GM18873 (cell line): ENCODE measurements at regions not wholly inside any gene's neighbourhood (a gene's known extent, or its start where the extent isn't known, plus 50 kb on each side); places are given as distances from the start of the nearest gene placed in this dataset.
A peak's percentile ranks its signal among the peaks of the same experiment; 100 is the strongest.

Experiments used
- ATAC-seq: cut with Tn5 transposase; IDR thresholded peaks from one replicate; pipeline ENCODE4 v1.9.1; 2021; ENCODE audit warnings: mild to moderate bottlenecking, moderate library complexity, moderate number of reproducible peaks; ENCODE audit not compliant: unreplicated experiment, low FRiP score

GRCh38 chr7:16323313-16323712, 98.0 kb downstream of the CRPPA start:
- ATAC-seq = no peak

GRCh38 chr7:16320099-16320660, 101.2 kb downstream of the CRPPA start:
- no peak for ATAC-seq

- ATAC-seq = no peak
Measured at GRCh38 chr7:16318989-16319915, 102.1 kb downstream of the CRPPA start.

GRCh38 chr7:16318463-16318862, 102.9 kb downstream of the CRPPA start:
- no peak for ATAC-seq

GRCh38 chr7:16317406-16317805, 103.9 kb downstream of the CRPPA start:
- no peak for ATAC-seq

- no peak for ATAC-seq
Measured at GRCh38 chr7:16315280-16315679, 106.1 kb downstream of the CRPPA start.

- ATAC-seq = no peak
Measured at GRCh38 chr7:16309129-16309528, 112.2 kb downstream of the CRPPA start.

GRCh38 chr7:16301291-16301690, 120.0 kb downstream of the CRPPA start:
- no peak for ATAC-seq

GRCh38 chr7:16300361-16300895, 120.9 kb downstream of the CRPPA start:
- ATAC-seq = no peak

GRCh38 chr7:16299853-16300252, 121.5 kb downstream of the CRPPA start:
- no peak for ATAC-seq

- no peak for ATAC-seq
Measured at GRCh38 chr7:16298221-16298620, 123.1 kb downstream of the CRPPA start.

- ATAC-seq = no peak
Measured at GRCh38 chr7:16295558-16295957, 125.8 kb downstream of the CRPPA start.

- ATAC-seq = no peak
Measured at GRCh38 chr7:16293669-16294425, 127.5 kb downstream of the CRPPA start.

- no peak for ATAC-seq
Measured at GRCh38 chr7:16284581-16284980, 136.8 kb downstream of the CRPPA start.

- no peak for ATAC-seq
Measured at GRCh38 chr7:16278167-16278787, 143.1 kb downstream of the CRPPA start.

- no peak for ATAC-seq
Measured at GRCh38 chr7:16271990-16272665, 149.2 kb downstream of the CRPPA start.

- ATAC-seq = peak; percentile 58
Measured at GRCh38 chr7:16271355-16271915, 149.9 kb downstream of the CRPPA start.

GRCh38 chr7:16270844-16271243, 150.5 kb downstream of the CRPPA start:
- no peak for ATAC-seq
